Mucosa of descending colon (tissue), 3 donors: ENCODE measurements at regions not wholly inside any gene's neighbourhood (a gene's known extent, or its start where the extent isn't known, plus 50 kb on each side); places are given as distances from the start of the nearest gene placed in this dataset.
A peak's percentile ranks its signal among the peaks of the same experiment; 100 is the strongest.

Experiments
- ATAC-seq: fragments of 200-7000 bp; cut with Tn5 transposase; one replicate; pipeline ENCODE4 v1.9.1; 2020; ENCODE audit warnings: mild to moderate bottlenecking, moderate library complexity
- DNase-seq, 3 donors: peaks; one replicate each; pipeline ENCODE4 v3.0.0-alpha.2; 2020
- H3K36me3 ChIP-seq: fragments of 200-600 bp; one replicate; pipeline ENCODE4 v1.8.0; 2021; ENCODE audit warnings: low read depth, mild to moderate bottlenecking
- H3K4me1 ChIP-seq: fragments of 200-600 bp; one replicate; pipeline ENCODE4 v1.8.0; 2021; ENCODE audit warnings: low read depth, mild to moderate bottlenecking
- H3K4me3 ChIP-seq: fragments of 200-600 bp; one replicate; pipeline ENCODE4 v1.8.0; 2021; ENCODE audit warnings: mild to moderate bottlenecking
- H3K9me3 ChIP-seq: fragments of 200-600 bp; one replicate; pipeline ENCODE4 v1.8.0; 2021; ENCODE audit warnings: mild to moderate bottlenecking
- CTCF ChIP-seq: fragments of 200-600 bp; IDR thresholded peaks from one replicate; pipeline ENCODE4 v1.8.0; 2022; ENCODE audit warnings: antibody characterized with exemption, mild to moderate bottlenecking
- intact Hi-C, 2 donors: fragments of 100-400 bp; cut with DNase I in 1 of 2; cut with micrococcal nuclease in 1 of 2; formaldehyde crosslinking; loops; one replicate each; pipeline versions ENCODE4 v1.11.0 to v1.11.1; 2022; cut with DNase I, micrococcal nuclease
- donor health status: DM: no; HTN: no; CAD: no; lungs with moderate emphysema.
- donor health status: DM: no; HTN: no; CAD: no.
- donor health status: DM: no; HTN: yes; CAD: no.

- H3K4me3 ChIP-seq, result no peak overlapping the region
- intact Hi-C loops, result loop anchor here in 1 of 2 donors (10.0 kb wide), 1 partner anchor 206 kb away; no protein-coding TSS in a partner anchor
- no peaks in the 10 kb centered on the region for H3K36me3 ChIP-seq
- TF ChIP-seq CTCF, result no peak
- H3K4me1 ChIP-seq, result no peaks in the 10 kb centered on the region
- no peaks in the 10 kb centered on the region for H3K9me3 ChIP-seq
- ATAC-seq (no peak), DNase-seq (no peak)
These were observed 174.6 kb downstream of the HAUS1 start for GRCh38 chr18:46278481-46279465.

GRCh38 chr18:46279673-46280072 is 175.5 kb downstream of the HAUS1 start:
- no peak for DNase-seq
- no peaks in the 10 kb centered on the region for H3K36me3 ChIP-seq
- no peaks in the 10 kb centered on the region for H3K9me3 ChIP-seq
- no peak overlapping the region for H3K4me3 ChIP-seq
- no peaks in the 10 kb centered on the region for H3K4me1 ChIP-seq
- TF ChIP-seq CTCF, result no peak
- intact Hi-C loops, result loop anchor here in 1 of 2 donors (5.0 to 10.0 kb wide), 2 partner anchors 205 to 378 kb away; partner anchors contain the start of gene LOXHD1
- no peak for ATAC-seq

DNA sequence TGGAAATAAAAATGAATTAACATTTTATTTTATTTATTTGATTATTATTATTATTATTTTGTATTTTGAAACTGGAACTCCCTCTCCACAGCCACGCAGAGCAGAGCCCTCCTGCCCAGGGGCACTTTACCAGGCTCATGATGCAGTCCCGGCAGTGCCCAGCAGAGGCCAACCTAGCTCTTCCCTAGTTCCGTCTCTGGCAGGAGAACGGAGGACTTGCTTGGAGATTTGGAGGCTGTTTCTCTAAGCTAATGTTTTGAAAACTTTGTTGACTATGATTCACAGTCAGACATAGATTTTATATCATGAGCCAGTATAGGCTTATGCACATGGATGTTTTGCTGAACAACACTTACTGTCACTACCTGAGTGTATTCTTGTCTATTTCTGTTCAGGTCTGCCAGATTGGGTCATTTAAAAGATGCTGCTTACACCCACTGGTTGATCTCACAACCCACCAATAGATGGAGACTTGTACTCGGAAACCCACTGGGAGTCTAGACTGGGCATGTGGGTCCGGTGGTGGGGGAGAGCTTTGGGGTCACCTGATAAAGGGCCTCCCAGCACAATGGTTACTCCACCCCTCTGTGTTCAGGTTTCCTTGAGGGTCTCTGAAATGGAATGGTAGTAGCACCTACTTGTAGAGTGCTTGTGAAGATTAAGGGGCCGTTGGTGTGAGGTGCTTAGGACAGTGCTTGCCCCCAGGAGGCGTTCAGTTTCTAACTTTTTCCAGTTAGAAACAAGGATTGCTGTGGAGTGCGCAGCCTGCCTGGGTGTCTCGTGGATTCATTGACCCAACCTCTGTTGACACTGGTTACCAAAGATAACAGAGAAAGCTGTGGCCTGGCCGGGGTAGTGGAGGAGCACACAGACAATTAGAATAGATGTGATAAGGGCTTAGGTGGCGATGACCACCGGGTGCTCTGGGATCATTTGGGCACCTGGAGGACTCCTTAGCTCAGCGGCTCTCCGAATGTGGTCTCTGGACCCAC is 177.3 kb downstream of the HAUS1 start:
- Histone ChIP-seq H3K4me1 (no peaks in the 10 kb centered on the region), H3K4me3 (no peak overlapping the region), H3K9me3 (no peaks in the 10 kb centered on the region), H3K36me3 (no peaks in the 10 kb centered on the region)
- TF ChIP-seq CTCF, result peak; percentile 75
- intact Hi-C loops, result loop anchor here in 1 of 2 donors (5.0 kb wide), 1 partner anchor 376 kb away; the partner anchor contains the start of gene LOXHD1
- peak; percentile 86 for ATAC-seq
- peak in 2 of 3 donors; percentile 77 to 80 for DNase-seq

DNA sequence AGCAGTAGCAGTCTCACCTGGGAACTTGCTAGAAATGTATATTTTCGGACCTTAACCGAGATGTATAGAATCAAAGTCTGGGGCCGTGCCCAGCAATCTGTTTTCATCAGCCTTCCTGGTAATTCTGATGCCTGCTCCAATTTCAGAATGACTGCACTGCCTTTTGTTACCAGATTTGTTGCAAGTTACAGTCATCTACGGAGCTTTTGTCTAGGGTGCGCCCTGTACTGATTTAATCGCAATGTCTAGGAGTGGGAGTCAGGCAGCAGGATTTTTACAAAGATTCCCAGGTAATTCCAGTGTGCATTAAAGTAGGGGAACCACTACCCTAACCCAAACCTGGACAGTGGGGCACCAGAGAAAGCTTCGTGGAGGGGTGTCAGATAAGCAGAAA is 178.0 kb downstream of the HAUS1 start:
- no peaks in the 10 kb centered on the region for H3K4me1 ChIP-seq
- no peak for ATAC-seq
- intact Hi-C loops, result loop anchor here in 1 of 2 donors (5.0 kb wide), 1 partner anchor 375 kb away; the partner anchor contains the start of gene LOXHD1
- DNase-seq, result no peak
- no peaks in the 10 kb centered on the region for H3K36me3 ChIP-seq
- no peak for TF ChIP-seq CTCF
- no peak overlapping the region for H3K4me3 ChIP-seq
- H3K9me3 ChIP-seq, result no peaks in the 10 kb centered on the region

DNA sequence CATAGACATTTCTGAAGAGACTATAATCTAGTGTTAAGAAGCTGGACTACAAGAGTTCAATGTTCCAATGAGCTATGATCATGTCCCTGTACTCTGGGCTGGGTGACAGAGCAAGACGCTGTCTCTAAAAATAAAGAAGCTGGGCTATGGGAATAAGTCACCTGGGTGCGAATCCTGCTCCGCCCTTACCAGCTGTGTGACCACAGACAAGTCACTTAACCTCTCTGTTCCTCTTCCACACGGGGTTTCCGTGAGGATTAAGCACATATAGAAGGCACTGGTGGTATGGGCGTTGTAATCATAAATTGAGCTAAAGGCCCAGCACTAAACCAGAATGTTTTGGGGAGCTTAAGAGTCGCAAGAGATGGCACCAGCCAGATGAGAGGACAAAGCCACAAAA is 178.5 kb downstream of the HAUS1 start:
- TF ChIP-seq CTCF, result no peak

More for the DNA sequence above, 178.5 kb downstream of the HAUS1 start:
- no peak for ATAC-seq
- H3K36me3 ChIP-seq, result no peaks in the 10 kb centered on the region
- H3K4me1 ChIP-seq, result no peaks in the 10 kb centered on the region
- no peak for DNase-seq
- H3K9me3 ChIP-seq, result no peaks in the 10 kb centered on the region
- intact Hi-C loops, result loop anchor here in 1 of 2 donors (5.0 kb wide), 1 partner anchor 375 kb away; the partner anchor contains the start of gene LOXHD1
- no peak overlapping the region for H3K4me3 ChIP-seq
